Liver (tissue), 7 donors: ENCODE measurements at regions not wholly inside any gene's neighbourhood (a gene's known extent, or its start where the extent isn't known, plus 50 kb on each side); places are given as distances from the start of the nearest gene placed in this dataset.

Experiments used
- DNase-seq: peaks from one replicate; pipeline ENCODE4 v3.0.0-alpha.2; 2017; ENCODE audit warnings: low spot score
- H3K27ac ChIP-seq, 2 donors: one replicate each; pipeline ENCODE4 v1.7.0; 2013; ENCODE audit warnings: inconsistent platforms in 2 of 2, low read length in 2 of 2, control low read depth in 1 of 2, low read depth in 1 of 2, mild to moderate bottlenecking in 1 of 2
- H3K27me3 ChIP-seq, 4 donors: one replicate each; pipeline versions ENCODE4 v1.6.1 to v1.7.0; 2013; ENCODE audit warnings: low read length in 3 of 4, inconsistent platforms in 1 of 4, mild to moderate bottlenecking in 1 of 4, moderate library complexity in 1 of 4; ENCODE audit not compliant: control insufficient read depth in 4 of 4, insufficient read depth in 4 of 4
- H3K36me3 ChIP-seq, 4 donors: one replicate each; pipeline versions ENCODE4 v1.6.1 to v1.7.0; 2013; ENCODE audit warnings: low read length in 3 of 4, mild to moderate bottlenecking in 3 of 4, low read depth in 1 of 4, moderate library complexity in 1 of 4; ENCODE audit not compliant: control insufficient read depth in 4 of 4, insufficient read depth in 3 of 4
- H3K4me1 ChIP-seq, 4 donors: one replicate each; pipeline versions ENCODE4 v1.6.1 to v1.7.0; 2013; ENCODE audit warnings: low read length in 3 of 4, mild to moderate bottlenecking in 3 of 4, moderate library complexity in 1 of 4; ENCODE audit not compliant: control insufficient read depth in 4 of 4, insufficient read depth in 4 of 4
- H3K4me3 ChIP-seq, 3 donors: one replicate each; pipeline versions ENCODE4 v1.6.1 to v1.7.0; 2013; ENCODE audit warnings: low read length in 3 of 3, control low read depth in 1 of 3, low read depth in 1 of 3, mild to moderate bottlenecking in 1 of 3
- H3K9ac ChIP-seq, 2 donors: one replicate each; pipeline ENCODE4 v1.7.0; 2013; ENCODE audit warnings: low read length in 2 of 2, mild to moderate bottlenecking in 2 of 2, moderate library complexity in 2 of 2, control low read depth in 1 of 2, low read depth in 1 of 2
- H3K9me3 ChIP-seq, 4 donors: one replicate each; pipeline versions ENCODE4 v1.6.1 to v1.7.0; 2013; ENCODE audit warnings: low read length in 3 of 4; ENCODE audit not compliant: control insufficient read depth in 4 of 4
- ATF3 ChIP-seq: IDR thresholded peaks from 2 replicates; pipeline ENCODE4 v1.6.1; 2016; ENCODE audit warnings: antibody characterized with exemption
- EGR1 ChIP-seq, 2 donors: IDR thresholded peaks; 2 replicates each; pipeline ENCODE4 v1.6.1; 2016 to 2018; ENCODE audit warnings: antibody characterized with exemption in 2 of 2, low read depth in 2 of 2
- FOXA1 ChIP-seq: IDR thresholded peaks from 2 replicates; pipeline ENCODE4 v1.6.1; 2016; ENCODE audit warnings: antibody characterized with exemption
- FOXA2 ChIP-seq: IDR thresholded peaks from 2 replicates; pipeline ENCODE4 v1.6.1; 2016; ENCODE audit warnings: antibody characterized with exemption
- GABPA ChIP-seq, 2 donors: IDR thresholded peaks in 1 of 2; conservative IDR thresholded peaks in 1 of 2; 2 replicates each; pipeline ENCODE4 v1.6.1; 2016; ENCODE audit warnings: antibody characterized with exemption in 2 of 2, mild to moderate bottlenecking in 1 of 2, moderate library complexity in 1 of 2
- HNF4A ChIP-seq, 2 donors: conservative IDR thresholded peaks; 2 replicates each; pipeline ENCODE4 v1.6.1; 2016; ENCODE audit warnings: antibody characterized with exemption in 2 of 2, mild to moderate bottlenecking in 2 of 2
- HNF4G ChIP-seq: IDR thresholded peaks from 2 replicates; pipeline ENCODE4 v1.6.1; 2016; ENCODE audit warnings: antibody characterized with exemption
- MAX ChIP-seq: IDR thresholded peaks from 2 replicates; pipeline ENCODE4 v1.6.1; 2016; ENCODE audit warnings: antibody characterized with exemption
- NR2F2 ChIP-seq: IDR thresholded peaks from 2 replicates; pipeline ENCODE4 v1.6.1; 2016; ENCODE audit warnings: antibody characterized with exemption
- RAD21 ChIP-seq, 2 donors: IDR thresholded peaks; 2 replicates each; pipeline ENCODE4 v1.6.1; 2016; ENCODE audit warnings: antibody characterized with exemption in 2 of 2, mild to moderate bottlenecking in 2 of 2
- REST ChIP-seq: IDR thresholded peaks from 2 replicates; pipeline ENCODE4 v1.6.1; 2016; ENCODE audit warnings: antibody characterized with exemption, mild to moderate bottlenecking
- RXRA ChIP-seq, 2 donors: IDR thresholded peaks; 2 replicates each; pipeline ENCODE4 v1.6.1; 2017 to 2018; ENCODE audit warnings: antibody characterized with exemption in 2 of 2, mild to moderate bottlenecking in 1 of 2
- SP1 ChIP-seq: IDR thresholded peaks from 2 replicates; pipeline ENCODE4 v1.6.1; 2018; ENCODE audit warnings: antibody characterized with exemption, mild to moderate bottlenecking
- TAF1 ChIP-seq: conservative IDR thresholded peaks from 2 replicates; pipeline ENCODE4 v1.6.1; 2016; ENCODE audit warnings: antibody characterized with exemption, mild to moderate bottlenecking
- YY1 ChIP-seq: IDR thresholded peaks from 2 replicates; pipeline ENCODE4 v1.6.1; 2016; ENCODE audit warnings: antibody characterized with exemption, mild to moderate bottlenecking
- WGBS: extraction: QIAGEN DNeasy Blood & Tissue Kit; methylation state at CpG from one replicate; pipeline ENCODE4 v1.1.7; 2013; 5-methylcytosine and 5-hydroxymethylcytosine counted together
- TF ChIP-seq, protein P1 (sequence below): IDR thresholded peaks from 2 replicates; pipeline ENCODE4 v1.6.1; 2016; ENCODE audit warnings: antibody characterized with exemption
- donor health status: healthy.
- donor health status: healthy.
- donor health status: healthy.
- donor health status: healthy.

GRCh38 chr21:34217263-34217662, 143.9 kb downstream of the MRPS6 start (continued):
- TF ChIP-seq FOXA2 = no peak
- TF ChIP-seq HNF4G = no peak
- no peak for TF ChIP-seq TAF1
- TF ChIP-seq RXRA (IDR thresholded peaks at IDR 0.05) = no peak
- TF ChIP-seq GABPA (IDR thresholded peaks at IDR 0.05 in 1 of 2, conservative IDR thresholded peaks at IDR 0.05 in 1 of 2) = no peak
- no peak for TF ChIP-seq SP1
- no peak for TF ChIP-seq RAD21 (IDR thresholded peaks at IDR 0.05)
- TF ChIP-seq FOXA1 = no peak
- TF ChIP-seq ATF3 = no peak
- no peak for TF ChIP-seq YY1
- no peak for TF ChIP-seq NR2F2
- no peak for TF ChIP-seq HNF4A (conservative IDR thresholded peaks at IDR 0.05)

- H3K9ac ChIP-seq = no peak overlapping the region
- no peak overlapping the region for H3K27ac ChIP-seq
- no peaks in the 10 kb centered on the region for H3K9me3 ChIP-seq
- H3K27me3 ChIP-seq = no peaks in the 10 kb centered on the region
- no peak overlapping the region for H3K4me3 ChIP-seq
- TF ChIP-seq REST (no peak), EGR1 (IDR thresholded peaks at IDR 0.05; ENCODE audit: low read depth in 2 of 2) (no peak), ATF3 (no peak), FOXA1 (no peak), MAX (no peak), RXRA (IDR thresholded peaks at IDR 0.05) (no peak), GABPA (IDR thresholded peaks at IDR 0.05 in 1 of 2, conservative IDR thresholded peaks at IDR 0.05 in 1 of 2) (no peak), HNF4A (conservative IDR thresholded peaks at IDR 0.05) (no peak), NR2F2 (no peak), TAF1 (no peak)
- TF ChIP-seq, protein P1, sequence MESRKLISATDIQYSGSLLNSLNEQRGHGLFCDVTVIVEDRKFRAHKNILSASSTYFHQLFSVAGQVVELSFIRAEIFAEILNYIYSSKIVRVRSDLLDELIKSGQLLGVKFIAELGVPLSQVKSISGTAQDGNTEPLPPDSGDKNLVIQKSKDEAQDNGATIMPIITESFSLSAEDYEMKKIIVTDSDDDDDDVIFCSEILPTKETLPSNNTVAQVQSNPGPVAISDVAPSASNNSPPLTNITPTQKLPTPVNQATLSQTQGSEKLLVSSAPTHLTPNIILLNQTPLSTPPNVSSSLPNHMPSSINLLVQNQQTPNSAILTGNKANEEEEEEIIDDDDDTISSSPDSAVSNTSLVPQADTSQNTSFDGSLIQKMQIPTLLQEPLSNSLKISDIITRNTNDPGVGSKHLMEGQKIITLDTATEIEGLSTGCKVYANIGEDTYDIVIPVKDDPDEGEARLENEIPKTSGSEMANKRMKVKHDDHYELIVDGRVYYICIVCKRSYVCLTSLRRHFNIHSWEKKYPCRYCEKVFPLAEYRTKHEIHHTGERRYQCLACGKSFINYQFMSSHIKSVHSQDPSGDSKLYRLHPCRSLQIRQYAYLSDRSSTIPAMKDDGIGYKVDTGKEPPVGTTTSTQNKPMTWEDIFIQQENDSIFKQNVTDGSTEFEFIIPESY = no peak
- H3K36me3 ChIP-seq = no peaks in the 10 kb centered on the region
- peaks cover 0 to 6% (median 0%) of the 10 kb centered on the region in 4 donors for H3K4me1 ChIP-seq
- no peak for DNase-seq
- WGBS = 93% methylated on average over 4 of the region's 4 CpGs
Observed at GRCh38 chr21:34219334-34220060, 144.3 kb upstream of the KCNE2 start.
